Psoas muscle (tissue), 7 donors: ENCODE measurements at regions not wholly inside any gene's neighbourhood (a gene's known extent, or its start where the extent isn't known, plus 50 kb on each side); places are given as distances from the start of the nearest gene placed in this dataset.

Experiments
- ATAC-seq, 4 donors: fragments of 200-7000 bp; cut with Tn5 transposase; one replicate each; pipeline ENCODE4 v1.9.1; 2020; ENCODE audit warnings: moderate library complexity in 3 of 4, mild to moderate bottlenecking in 2 of 4
- DNase-seq, 2 donors: peaks; one replicate each; pipeline ENCODE4 v3.0.0-alpha.2; 2020
- H3K27ac ChIP-seq: fragments of 200-600 bp; one replicate; pipeline ENCODE4 v1.8.0; 2022
- H3K27me3 ChIP-seq, 3 donors: fragments of 200-600 bp in 1 of 3; one replicate each; pipeline versions ENCODE4 v1.6.1 to v1.8.0; 2013 to 2022; ENCODE audit warnings: low read length in 2 of 3, mild to moderate bottlenecking in 2 of 3, moderate library complexity in 1 of 3; ENCODE audit not compliant: insufficient read depth in 3 of 3
- H3K36me3 ChIP-seq, 2 donors: fragments of 200-600 bp in 1 of 2; one replicate each; pipeline versions ENCODE4 v1.6.1 to v1.8.0; 2013 to 2022; ENCODE audit warnings: low read depth in 1 of 2, mild to moderate bottlenecking in 1 of 2, moderate library complexity in 1 of 2; ENCODE audit not compliant: insufficient read depth in 1 of 2
- H3K4me1 ChIP-seq: fragments of 200-600 bp; one replicate; pipeline ENCODE4 v1.8.0; 2022
- H3K4me3 ChIP-seq: fragments of 200-600 bp; one replicate; pipeline ENCODE4 v1.8.0; 2022; ENCODE audit warnings: mild to moderate bottlenecking
- H3K9me3 ChIP-seq: fragments of 200-600 bp; one replicate; pipeline ENCODE4 v1.8.0; 2022
- CTCF ChIP-seq: fragments of 200-600 bp; IDR thresholded peaks from one replicate; pipeline ENCODE4 v1.8.0; 2022; ENCODE audit warnings: antibody characterized with exemption
- WGBS, 3 donors: extraction: QIAGEN DNeasy Blood & Tissue Kit; methylation state at CpG; one replicate each; pipeline versions ENCODE4 v1.1.6 to v1.1.7; 2013; 5-methylcytosine and 5-hydroxymethylcytosine counted together
- intact Hi-C, 2 donors: fragments of 100-400 bp; cut with DNase I; formaldehyde crosslinking; loops; one replicate each; pipeline versions ENCODE4 v1.11.0 to v1.14.2; 2022
- donor health status: healthy with polysubstance abuse.
- donor health status: DM: no; HTN: no; CAD: no; lungs with moderate emphysema.
- donor health status: Bipolar disorder and iron deficiency.
- donor health status: healthy.
- donor health status: DM: yes; HTN: yes; CAD: no.
- donor health status: DM: no; HTN: no; CAD: no.
- donor health status: DM: yes; HTN: yes; CAD: no.

GRCh38 chr3:190172751-190173150, 52.1 kb upstream of the P3H2 start:
- no peak overlapping the region for H3K27ac ChIP-seq

More at GRCh38 chr3:190172751-190173150, 52.1 kb upstream of the P3H2 start:
- ATAC-seq: no peak
- intact Hi-C loops: no loop called here
- Histone ChIP-seq H3K4me3 (no peak overlapping the region), H3K36me3 (no peaks in the 10 kb centered on the region), H3K27me3 (no peaks in the 10 kb centered on the region), H3K9me3 (no peaks in the 10 kb centered on the region), H3K4me1 (no peaks in the 10 kb centered on the region)
- no peak for DNase-seq
- WGBS, 3 donors: 67 to 96% (median 68%) methylated on average over 2 of the region's 2 CpGs
- no peak for TF ChIP-seq CTCF
